ENCODE measurements at regions not wholly inside any gene's neighbourhood (a gene's known extent, or its start where the extent isn't known, plus 50 kb on each side); places are given as distances from the start of the nearest gene placed in this dataset.

- H3K9me2 ChIP-seq (replicated peaks; ENCODE audit: low read depth, low read length): no peaks in the 10 kb centered on the region
- H3K4me2 ChIP-seq (ENCODE audit: low read depth, low read length, poor library complexity, severe bottlenecking): no peak overlapping the region
- H3K4me3 ChIP-seq (ENCODE audit: low read length, poor library complexity, severe bottlenecking): no peak overlapping the region
- H4K20me1 ChIP-seq (ENCODE audit: insufficient read depth, low read length, poor library complexity, severe bottlenecking): no peaks in the 10 kb centered on the region
- H3K4me1 ChIP-seq (ENCODE audit: insufficient read depth, low read length, poor library complexity, severe bottlenecking): no peaks in the 10 kb centered on the region
- no peaks in the 10 kb centered on the region for H3F3A ChIP-seq (ENCODE audit: low read depth)
- no peaks in the 10 kb centered on the region for H3K36me3 ChIP-seq (ENCODE audit: insufficient read depth, low read length)
- no peaks in the 10 kb centered on the region for H3K79me2 ChIP-seq (ENCODE audit: insufficient read depth, low read length)
- H2AFZ ChIP-seq (ENCODE audit: low read length): no peak overlapping the region
- no peaks in the 10 kb centered on the region for H3K27me3 ChIP-seq (ENCODE audit: insufficient read depth, low read length, poor library complexity, severe bottlenecking)
- no peaks in the 10 kb centered on the region for H3K9me3 ChIP-seq (ENCODE audit: insufficient read depth, low read depth, low read length)
- TF ChIP-seq, protein P1, sequence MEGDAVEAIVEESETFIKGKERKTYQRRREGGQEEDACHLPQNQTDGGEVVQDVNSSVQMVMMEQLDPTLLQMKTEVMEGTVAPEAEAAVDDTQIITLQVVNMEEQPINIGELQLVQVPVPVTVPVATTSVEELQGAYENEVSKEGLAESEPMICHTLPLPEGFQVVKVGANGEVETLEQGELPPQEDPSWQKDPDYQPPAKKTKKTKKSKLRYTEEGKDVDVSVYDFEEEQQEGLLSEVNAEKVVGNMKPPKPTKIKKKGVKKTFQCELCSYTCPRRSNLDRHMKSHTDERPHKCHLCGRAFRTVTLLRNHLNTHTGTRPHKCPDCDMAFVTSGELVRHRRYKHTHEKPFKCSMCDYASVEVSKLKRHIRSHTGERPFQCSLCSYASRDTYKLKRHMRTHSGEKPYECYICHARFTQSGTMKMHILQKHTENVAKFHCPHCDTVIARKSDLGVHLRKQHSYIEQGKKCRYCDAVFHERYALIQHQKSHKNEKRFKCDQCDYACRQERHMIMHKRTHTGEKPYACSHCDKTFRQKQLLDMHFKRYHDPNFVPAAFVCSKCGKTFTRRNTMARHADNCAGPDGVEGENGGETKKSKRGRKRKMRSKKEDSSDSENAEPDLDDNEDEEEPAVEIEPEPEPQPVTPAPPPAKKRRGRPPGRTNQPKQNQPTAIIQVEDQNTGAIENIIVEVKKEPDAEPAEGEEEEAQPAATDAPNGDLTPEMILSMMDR (conservative IDR thresholded peaks at IDR 0.05; ENCODE audit: low read length): no peak
- no peak for TF ChIP-seq EZH2phosphoT487 (IDR thresholded peaks at IDR 0.05; ENCODE audit: borderline replicate concordance)
- H3K9ac ChIP-seq (ENCODE audit: low read depth, low read length, poor library complexity, severe bottlenecking): no peak overlapping the region
These were observed 252.2 kb upstream of the IGF1R start for GRCh38 chr15:98395974-98396610.

DNA sequence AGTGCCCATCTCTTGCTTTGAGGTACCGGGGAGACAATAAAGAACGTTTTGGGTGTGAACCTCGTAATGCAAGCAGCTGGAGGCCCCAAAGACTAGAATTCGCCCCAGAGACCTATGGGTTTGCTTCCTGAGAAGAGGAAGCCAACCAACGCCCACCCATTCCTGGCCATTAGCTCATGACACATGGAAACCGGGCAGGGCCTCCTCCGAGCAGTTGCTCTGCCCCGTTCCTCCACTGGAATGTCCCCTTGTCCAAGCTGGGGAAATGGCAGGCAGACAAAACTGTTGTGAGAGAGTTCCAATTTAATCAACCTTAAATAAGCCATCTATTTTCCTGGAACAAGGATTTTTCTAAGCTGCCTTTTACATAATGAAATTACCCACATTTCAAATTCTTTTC lies 250.9 kb upstream of the IGF1R start:
- Histone ChIP-seq H3K27me3 (ENCODE audit: insufficient read depth, low read length, poor library complexity, severe bottlenecking) (no peaks in the 10 kb centered on the region), H3K9me3 (ENCODE audit: insufficient read depth, low read depth, low read length) (no peaks in the 10 kb centered on the region), H3K9ac (ENCODE audit: low read depth, low read length, poor library complexity, severe bottlenecking) (no peak overlapping the region), H3K9me2 (replicated peaks; ENCODE audit: low read depth, low read length) (no peaks in the 10 kb centered on the region), H3K36me3 (ENCODE audit: insufficient read depth, low read length) (no peaks in the 10 kb centered on the region), H3K79me2 (ENCODE audit: insufficient read depth, low read length) (no peaks in the 10 kb centered on the region), H2AFZ (ENCODE audit: low read length) (no peak overlapping the region), H3F3A (ENCODE audit: low read depth) (no peaks in the 10 kb centered on the region), H3K4me3 (ENCODE audit: low read length, poor library complexity, severe bottlenecking) (no peak overlapping the region), H4K20me1 (ENCODE audit: insufficient read depth, low read length, poor library complexity, severe bottlenecking) (no peaks in the 10 kb centered on the region), H3K4me2 (ENCODE audit: low read depth, low read length, poor library complexity, severe bottlenecking) (no peak overlapping the region), H3K4me1 (ENCODE audit: insufficient read depth, low read length, poor library complexity, severe bottlenecking) (no peaks in the 10 kb centered on the region)
- TF ChIP-seq, protein P1 (conservative IDR thresholded peaks at IDR 0.05; ENCODE audit: low read length): no peak
- no peak for TF ChIP-seq EZH2phosphoT487 (IDR thresholded peaks at IDR 0.05; ENCODE audit: borderline replicate concordance)

DNA sequence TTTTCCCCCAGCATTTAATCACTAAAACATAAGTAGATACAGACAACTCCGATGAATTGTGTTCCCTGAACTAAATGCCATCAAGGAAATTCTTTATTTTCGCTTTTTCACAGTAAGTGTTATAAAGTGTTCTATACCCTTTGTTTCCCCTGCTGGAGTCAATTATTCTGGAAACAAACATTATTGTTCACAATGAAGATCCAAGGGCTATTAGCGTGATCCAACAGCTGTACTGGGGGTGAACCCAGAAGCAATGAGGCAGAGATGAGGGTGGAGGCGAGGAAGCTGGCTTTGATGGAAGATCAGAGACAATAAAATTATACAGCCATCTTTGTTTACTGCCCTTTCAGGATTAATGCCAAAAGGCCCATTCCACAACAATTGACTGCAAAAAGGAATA lies 250.3 kb upstream of the IGF1R start:
- Histone ChIP-seq H3K4me1 (ENCODE audit: insufficient read depth, low read length, poor library complexity, severe bottlenecking) (no peaks in the 10 kb centered on the region), H3F3A (ENCODE audit: low read depth) (no peaks in the 10 kb centered on the region), H4K20me1 (ENCODE audit: insufficient read depth, low read length, poor library complexity, severe bottlenecking) (no peaks in the 10 kb centered on the region), H2AFZ (ENCODE audit: low read length) (no peak overlapping the region), H3K4me2 (ENCODE audit: low read depth, low read length, poor library complexity, severe bottlenecking) (no peak overlapping the region), H3K4me3 (ENCODE audit: low read length, poor library complexity, severe bottlenecking) (no peak overlapping the region), H3K9ac (ENCODE audit: low read depth, low read length, poor library complexity, severe bottlenecking) (no peak overlapping the region), H3K27me3 (ENCODE audit: insufficient read depth, low read length, poor library complexity, severe bottlenecking) (no peaks in the 10 kb centered on the region), H3K36me3 (ENCODE audit: insufficient read depth, low read length) (no peaks in the 10 kb centered on the region), H3K79me2 (ENCODE audit: insufficient read depth, low read length) (no peaks in the 10 kb centered on the region), H3K9me3 (ENCODE audit: insufficient read depth, low read depth, low read length) (no peaks in the 10 kb centered on the region), H3K9me2 (replicated peaks; ENCODE audit: low read depth, low read length) (no peaks in the 10 kb centered on the region)
- TF ChIP-seq, protein P1 (conservative IDR thresholded peaks at IDR 0.05; ENCODE audit: low read length): no peak
- no peak for TF ChIP-seq EZH2phosphoT487 (IDR thresholded peaks at IDR 0.05; ENCODE audit: borderline replicate concordance)

All from Loucy (cell line).